ENCODE measurements at regions not wholly inside any gene's neighbourhood (a gene's known extent, or its start where the extent isn't known, plus 50 kb on each side); places are given as distances from the start of the nearest gene placed in this dataset.

DNA sequence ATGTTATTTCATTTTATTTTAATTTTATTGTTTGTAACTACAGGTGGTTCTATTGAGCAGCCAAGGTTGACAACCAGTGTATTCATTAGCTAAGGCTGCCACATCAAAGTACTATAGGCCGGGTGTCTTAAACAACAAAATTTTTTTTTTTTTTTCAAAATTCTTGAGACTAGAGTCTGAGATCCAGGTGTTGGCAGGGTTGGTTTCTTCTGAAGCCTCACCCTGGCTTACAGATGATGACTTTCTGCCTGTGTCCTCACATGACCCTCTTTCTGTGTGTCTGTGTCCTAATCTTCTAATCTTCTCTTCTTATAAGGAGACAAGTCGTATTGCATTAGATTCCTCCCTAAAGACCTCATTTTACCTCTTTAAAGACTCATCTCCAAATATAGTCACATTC lies 208.4 kb downstream of the MANEA start:
- Histone ChIP-seq H3K9me3 (replicated peaks; ENCODE audit: control insufficient read depth, insufficient read depth, low read length) (no peaks in the 10 kb centered on the region), H3K4me1 (ENCODE audit: control insufficient read depth, insufficient read depth, low read length) (no peaks in the 10 kb centered on the region), H3K27me3 (replicated peaks in 1 of 2; ENCODE audit: control insufficient read depth in 2 of 2, insufficient read depth in 2 of 2, low read length in 1 of 2) (no peaks in the 10 kb centered on the region), H3K4me2 (ENCODE audit: control insufficient read depth, insufficient read depth) (no peak overlapping the region), H2AFZ (ENCODE audit: control insufficient read depth, low read depth, low read length) (no peak overlapping the region), H3K9ac (ENCODE audit: control insufficient read depth, insufficient read depth, low read length) (no peak overlapping the region), H3K36me3 (ENCODE audit: control insufficient read depth in 2 of 2, insufficient read depth in 2 of 2, low read length in 1 of 2) (no peaks in the 10 kb centered on the region), H4K20me1 (ENCODE audit: control insufficient read depth, insufficient read depth) (no peaks in the 10 kb centered on the region), H3K4me3 (no peak overlapping the region), H3K27ac (ENCODE audit: control insufficient read depth, insufficient read depth) (no peak overlapping the region), H3K79me2 (ENCODE audit: control insufficient read depth, insufficient read depth, low read length) (no peaks in the 10 kb centered on the region)
- intact Hi-C loops (cut with micrococcal nuclease; ENCODE audit: unreplicated experiment) (no loop called here), in situ Hi-C loops (cut with MboI) (no loop called here)
- BruUV-seq (replicated peaks): no TSS peak
- no peak for FAIRE-seq
- DNase-seq (ENCODE audit: low read depth, low spot score): no peak
- ChIA-PET POLR2A (interaction anchor here (0.7 to 1.4 kb wide), 2 partner anchors 19 to 47 kb away, joined by 4 read pairs; no protein-coding TSS in a partner anchor), RAD21 (ENCODE audit: unreplicated experiment) (interaction anchor here (1.1 to 1.4 kb wide), 2 partner anchors 20 to 33 kb away, joined by 3 read pairs; no protein-coding TSS in a partner anchor), SMC1A (ENCODE audit: uncharacterized antibody, unreplicated experiment) (interaction anchor here (1.0 kb wide), 1 partner anchor 19 kb away, joined by 3 read pairs; no protein-coding TSS in a partner anchor), CTCF (no interaction called here)
- TF ChIP-seq TCF3 (IDR thresholded peaks at IDR 0.05; ENCODE audit: borderline replicate concordance, insufficient read depth, low read depth, low read length) (no peak), KDM1A (IDR thresholded peaks at IDR 0.05; ENCODE audit: borderline replicate concordance) (no peak), CEBPB (IDR thresholded peaks at IDR 0.05; ENCODE audit: borderline replicate concordance in 1 of 2, low read depth in 2 of 2, low read length in 2 of 2) (no peak), ZNF384 (IDR thresholded peaks at IDR 0.05; ENCODE audit: borderline replicate concordance, low read depth, low read length) (peak; percentile 23; the same call in 1 of the 2 replicates), MTA2 (IDR thresholded peaks at IDR 0.05; ENCODE audit: low read depth) (no peak)
- TF ChIP-seq, protein P1, sequence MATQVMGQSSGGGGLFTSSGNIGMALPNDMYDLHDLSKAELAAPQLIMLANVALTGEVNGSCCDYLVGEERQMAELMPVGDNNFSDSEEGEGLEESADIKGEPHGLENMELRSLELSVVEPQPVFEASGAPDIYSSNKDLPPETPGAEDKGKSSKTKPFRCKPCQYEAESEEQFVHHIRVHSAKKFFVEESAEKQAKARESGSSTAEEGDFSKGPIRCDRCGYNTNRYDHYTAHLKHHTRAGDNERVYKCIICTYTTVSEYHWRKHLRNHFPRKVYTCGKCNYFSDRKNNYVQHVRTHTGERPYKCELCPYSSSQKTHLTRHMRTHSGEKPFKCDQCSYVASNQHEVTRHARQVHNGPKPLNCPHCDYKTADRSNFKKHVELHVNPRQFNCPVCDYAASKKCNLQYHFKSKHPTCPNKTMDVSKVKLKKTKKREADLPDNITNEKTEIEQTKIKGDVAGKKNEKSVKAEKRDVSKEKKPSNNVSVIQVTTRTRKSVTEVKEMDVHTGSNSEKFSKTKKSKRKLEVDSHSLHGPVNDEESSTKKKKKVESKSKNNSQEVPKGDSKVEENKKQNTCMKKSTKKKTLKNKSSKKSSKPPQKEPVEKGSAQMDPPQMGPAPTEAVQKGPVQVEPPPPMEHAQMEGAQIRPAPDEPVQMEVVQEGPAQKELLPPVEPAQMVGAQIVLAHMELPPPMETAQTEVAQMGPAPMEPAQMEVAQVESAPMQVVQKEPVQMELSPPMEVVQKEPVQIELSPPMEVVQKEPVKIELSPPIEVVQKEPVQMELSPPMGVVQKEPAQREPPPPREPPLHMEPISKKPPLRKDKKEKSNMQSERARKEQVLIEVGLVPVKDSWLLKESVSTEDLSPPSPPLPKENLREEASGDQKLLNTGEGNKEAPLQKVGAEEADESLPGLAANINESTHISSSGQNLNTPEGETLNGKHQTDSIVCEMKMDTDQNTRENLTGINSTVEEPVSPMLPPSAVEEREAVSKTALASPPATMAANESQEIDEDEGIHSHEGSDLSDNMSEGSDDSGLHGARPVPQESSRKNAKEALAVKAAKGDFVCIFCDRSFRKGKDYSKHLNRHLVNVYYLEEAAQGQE (IDR thresholded peaks at IDR 0.05; ENCODE audit: low read depth, low read length): no peak
- WGBS (ENCODE audit: insufficient coverage, insufficient replicate concordance, low lambda C conversion rate, missing lambda C conversion rate): 17% methylated on average over 2 of the region's 2 CpGs
- ATAC-seq: peak; percentile 72

All from GM12878 (cell line).